HepG2 (cell line): ENCODE measurements at regions not wholly inside any gene's neighbourhood (a gene's known extent, or its start where the extent isn't known, plus 50 kb on each side); places are given as distances from the start of the nearest gene placed in this dataset.
A peak's percentile ranks its signal among the peaks of the same experiment; 100 is the strongest.
"Not testable (repeated sequence)": the region's sequence is repeated elsewhere in the genome, so short reads cannot be mapped to it uniquely, and the experiment has no call there.

Experiments
- ATAC-seq: fragments of 200-7000 bp; cut with Tn5 transposase; 3 replicates; pipeline ENCODE4 v1.9.1; 2020; ENCODE audit warnings: mild to moderate bottlenecking, moderate library complexity
- BruUV-seq: library from RNA; stranded (reverse); fragments of 400-500 nt; replicated peaks from 2 replicates; lab custom pipeline; 2021; lab: Mats Ljungman, UMichigan
- CTCF ChIA-PET: fragments of 300-600 bp; formaldehyde crosslinking; extraction: SDS; loops from one replicate; lab custom pipeline; 2021; ENCODE audit warnings: low total read pairs, inconsistent platforms, low intra/inter-chr PET ratio; lab: Yijun Ruan, JAX
- POLR2A ChIA-PET: fragments of 350-600 bp; sonication (Branson Sonifier 250); formaldehyde crosslinking; loops from one replicate; lab custom pipeline; 2020; ENCODE audit warnings: antibody characterized with exemption, inconsistent platforms; lab: Yijun Ruan, JAX
- DNase-seq: peaks from one replicate; pipeline ENCODE4 v3.0.0-alpha.2; 2015; ENCODE audit warnings: low spot score
- FAIRE-seq: peaks from 3 replicates; lab custom pipeline; 2011; peaks lifted over from hg19 to GRCh38; lab: Jason Lieb, UNC
- H2AFZ ChIP-seq: one replicate; pipeline ENCODE4 v1.6.1; 2011; ENCODE audit warnings: low read length, inconsistent platforms
- H3K27ac ChIP-seq: fragments of 300-600 bp; 3 replicates; pipeline ENCODE4 v1.8.0; 2011; ENCODE audit warnings: mixed run types, mild to moderate bottlenecking, mixed read lengths, low read length, inconsistent platforms; ENCODE audit not compliant: insufficient read depth; ENCODE audit errors: extremely low read length
- H3K27me3 ChIP-seq, 2 experiments: fragments of 200-600 bp in 1 of 2; 2 replicates in 1 of 2; 3 replicates in 1 of 2; pipeline versions ENCODE4 v1.6.0 to v1.8.0; 2011; ENCODE audit warnings: low read length in 2 of 2, mild to moderate bottlenecking in 2 of 2, moderate library complexity in 2 of 2, inconsistent platforms in 1 of 2; ENCODE audit not compliant: insufficient read depth in 2 of 2, control insufficient read depth in 1 of 2
- H3K36me3 ChIP-seq, 2 experiments: fragments of 200-600 bp in 1 of 2; replicated peaks in 1 of 2; 2 replicates in 1 of 2; 3 replicates in 1 of 2; pipeline versions ENCODE4 v1.5.1 to v1.8.0; 2011; ENCODE audit warnings: low read length in 2 of 2, inconsistent platforms in 1 of 2; ENCODE audit not compliant: insufficient read depth in 2 of 2, control insufficient read depth in 1 of 2
- H3K4me1 ChIP-seq: 2 replicates; pipeline ENCODE4 v1.5.1; 2012; ENCODE audit warnings: low read length, inconsistent platforms; ENCODE audit not compliant: insufficient read depth
- H3K4me2 ChIP-seq: 2 replicates; pipeline ENCODE4 v1.6.0; 2011; ENCODE audit warnings: low read depth, low read length, inconsistent platforms
- H3K4me3 ChIP-seq, 3 experiments: fragments of 200-600 bp in 1 of 3; sonication (generic), shearing (Covaris generic) in 1 of 3; replicated peaks in 1 of 3; 2 replicates each; pipeline ENCODE4 v1.5.1; 2011 to 2016; ENCODE audit warnings: low read length in 3 of 3, inconsistent platforms in 2 of 3, low read depth in 2 of 3, mild to moderate bottlenecking in 2 of 3, control low read depth in 1 of 3, mixed read lengths in 1 of 3; ENCODE audit not compliant: insufficient read depth in 1 of 3
- H3K79me2 ChIP-seq: one replicate; pipeline ENCODE4 v1.6.1; 2011; ENCODE audit warnings: low read length, inconsistent platforms; ENCODE audit not compliant: insufficient read depth
- H3K9ac ChIP-seq: 2 replicates; pipeline ENCODE4 v1.6.0; 2011; ENCODE audit warnings: mild to moderate bottlenecking, low read depth, low read length, inconsistent platforms; ENCODE audit not compliant: insufficient read depth
- H3K9me3 ChIP-seq: 2 replicates; pipeline ENCODE4 v1.5.1; 2012; ENCODE audit warnings: mild to moderate bottlenecking, low read length
- H4K20me1 ChIP-seq: 2 replicates; pipeline ENCODE4 v1.6.0; 2011; ENCODE audit warnings: inconsistent platforms, mild to moderate bottlenecking, low read length, moderate library complexity; ENCODE audit not compliant: insufficient read depth
- WGBS: methylation state at CpG from one replicate; pipeline ENCODE4 v1.1.6; 2017; ENCODE audit warnings: low lambda C conversion rate; 5-methylcytosine and 5-hydroxymethylcytosine counted together
- in situ Hi-C: cut with HindIII; loops from 2 replicates; pipeline ENCODE4 v1.10.0; 2017; ENCODE audit warnings: low pct_unique_long_range_greater_than_20kb; ENCODE audit not compliant: extremely low pct_ligation_motif_present
- intact Hi-C: fragments of 100-400 bp; cut with micrococcal nuclease; formaldehyde crosslinking; loops from one replicate; pipeline ENCODE4 v1.10.0; 2022; ENCODE audit not compliant: unreplicated experiment

DNA sequence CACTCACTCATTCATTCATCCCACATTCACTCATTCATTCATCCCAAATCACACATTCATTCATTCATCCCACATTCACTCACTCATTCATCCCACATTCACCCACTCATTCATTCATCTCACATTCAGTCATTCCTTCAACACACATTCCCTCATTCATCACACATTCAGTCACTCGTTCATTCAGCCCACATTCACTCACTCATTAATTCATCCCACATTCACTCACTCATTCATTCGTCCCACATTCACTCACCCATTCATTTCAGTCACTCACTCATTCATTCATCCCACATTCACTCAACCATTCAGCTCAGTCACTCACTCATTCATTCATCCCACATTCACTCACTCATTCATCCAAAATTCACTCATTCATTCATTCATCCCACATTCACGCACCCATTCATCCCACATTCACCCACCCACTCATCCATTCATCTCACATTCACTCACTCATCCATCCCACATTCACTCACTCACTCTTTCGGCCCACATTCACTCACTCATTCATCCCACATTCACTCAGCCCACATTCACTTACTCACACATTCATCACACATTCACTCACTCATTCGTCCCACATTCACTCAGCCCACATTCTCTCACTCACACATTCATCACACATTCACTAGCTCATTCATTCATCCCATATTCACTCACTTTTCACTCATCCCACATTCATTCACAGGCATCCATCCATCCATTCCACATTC lies 5469.9 kb upstream of the TPTE start:
- intact Hi-C loops, H3K79me2 ChIP-seq, POLR2A ChIA-PET, H3K4me3 ChIP-seq, H3K4me2 ChIP-seq, H3K27ac ChIP-seq, H4K20me1 ChIP-seq, H3K27me3 ChIP-seq, H3K9ac ChIP-seq, H3K4me1 ChIP-seq, DNase-seq, ATAC-seq, FAIRE-seq, H2AFZ ChIP-seq, CTCF ChIA-PET, BruUV-seq, H3K36me3 ChIP-seq, in situ Hi-C loops, H3K9me3 ChIP-seq: not testable (repeated sequence)
- no CpG with 5 or more reads among the region's 5 CpGs for WGBS

DNA sequence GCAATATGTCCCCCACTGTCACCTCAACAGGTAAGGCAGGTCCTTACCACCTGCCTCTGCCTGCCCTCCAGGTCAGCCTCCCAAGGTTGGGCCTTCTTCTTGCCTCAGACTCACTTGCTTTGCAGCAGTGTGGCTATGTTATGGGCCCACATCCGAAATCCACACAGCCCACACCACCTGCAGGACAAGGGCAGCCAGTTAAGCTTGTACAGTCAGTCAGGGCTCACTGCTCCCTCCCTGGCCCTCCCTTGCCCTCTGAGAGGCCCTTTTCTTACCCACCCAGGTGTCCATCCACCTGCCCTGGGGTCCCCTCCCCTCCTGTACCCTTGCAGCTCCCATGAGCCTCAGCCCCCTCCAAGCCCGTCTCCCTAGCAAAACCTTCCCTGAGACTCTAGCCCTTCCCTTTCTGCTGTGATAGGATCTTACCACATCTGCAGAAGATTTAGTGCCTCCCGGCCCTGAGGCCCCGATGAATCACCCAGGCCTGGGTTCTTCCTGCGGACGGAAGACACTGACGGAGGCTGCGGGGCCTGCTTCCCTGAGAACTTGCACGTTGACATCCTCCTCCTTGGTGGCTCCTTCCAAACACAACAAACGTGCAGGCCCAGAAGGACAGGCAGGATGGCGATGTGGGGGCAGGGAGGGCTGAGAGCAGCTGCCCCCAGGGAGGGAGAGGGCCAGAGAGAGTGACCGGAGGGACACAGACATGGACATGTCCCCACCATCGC lies 5466.2 kb upstream of the TPTE start:
- H3K4me2 ChIP-seq, H3K36me3 ChIP-seq, DNase-seq, ATAC-seq, H2AFZ ChIP-seq, CTCF ChIA-PET, H4K20me1 ChIP-seq, FAIRE-seq, in situ Hi-C loops, POLR2A ChIA-PET, H3K4me3 ChIP-seq, H3K79me2 ChIP-seq, H3K27me3 ChIP-seq, H3K9me3 ChIP-seq, H3K4me1 ChIP-seq, H3K9ac ChIP-seq, H3K27ac ChIP-seq, BruUV-seq, intact Hi-C loops: not testable (repeated sequence)
- WGBS: no CpG with 5 or more reads among the region's 13 CpGs

DNA sequence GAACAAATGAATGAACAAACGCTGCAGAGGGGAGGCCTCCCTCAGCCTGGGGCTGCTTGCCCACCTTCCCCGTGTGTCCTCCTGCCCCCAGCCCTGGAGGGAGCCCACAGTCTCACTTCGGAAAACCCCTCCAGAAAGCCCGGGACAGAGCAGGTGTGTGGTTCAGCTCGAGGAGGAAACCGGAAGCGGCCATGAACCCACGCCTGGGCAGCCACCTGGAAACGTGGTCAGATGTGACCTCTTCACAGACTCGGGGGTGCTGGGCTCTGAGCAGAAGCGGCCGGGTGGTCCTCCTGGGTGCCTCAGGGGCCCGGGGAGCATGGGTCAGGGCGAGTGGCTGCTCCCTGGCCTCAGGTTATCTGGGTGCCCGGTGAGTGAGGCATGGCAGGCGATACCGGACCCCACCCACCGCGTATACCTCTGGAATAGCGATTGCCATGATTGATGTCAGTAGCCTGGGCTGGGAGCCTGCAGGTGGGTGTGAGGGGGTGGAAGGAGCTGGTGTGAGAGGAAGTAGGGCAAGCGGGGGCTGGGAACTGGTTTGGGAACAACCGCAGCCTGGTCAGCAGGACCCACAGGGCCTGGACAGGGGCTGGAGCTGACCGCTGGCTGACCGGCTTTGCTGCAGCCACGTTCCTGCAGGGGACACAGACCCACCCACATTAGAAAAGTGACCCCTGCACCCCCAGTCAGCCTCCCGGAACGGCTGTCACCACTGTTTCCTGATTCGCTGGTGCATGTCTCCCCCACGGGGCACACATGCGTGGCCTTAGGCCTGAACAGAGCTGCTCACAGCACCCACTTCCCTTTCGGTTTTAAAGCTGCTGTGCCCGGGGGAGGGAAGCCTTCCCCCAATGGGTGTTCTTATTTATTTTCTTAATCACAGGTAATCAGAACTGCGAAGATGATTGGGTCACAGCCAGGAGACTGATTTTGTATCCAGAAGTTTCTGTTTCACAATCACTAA lies 5465.1 kb upstream of the TPTE start:
- no CpG with 5 or more reads among the region's 33 CpGs for WGBS
- H3K9me3 ChIP-seq, H3K4me1 ChIP-seq, DNase-seq, ATAC-seq, H3K79me2 ChIP-seq, H3K4me2 ChIP-seq, H2AFZ ChIP-seq, intact Hi-C loops, H3K4me3 ChIP-seq, FAIRE-seq, H4K20me1 ChIP-seq, CTCF ChIA-PET, H3K36me3 ChIP-seq, H3K27ac ChIP-seq, POLR2A ChIA-PET, in situ Hi-C loops, H3K9ac ChIP-seq, BruUV-seq, H3K27me3 ChIP-seq: not testable (repeated sequence)

DNA sequence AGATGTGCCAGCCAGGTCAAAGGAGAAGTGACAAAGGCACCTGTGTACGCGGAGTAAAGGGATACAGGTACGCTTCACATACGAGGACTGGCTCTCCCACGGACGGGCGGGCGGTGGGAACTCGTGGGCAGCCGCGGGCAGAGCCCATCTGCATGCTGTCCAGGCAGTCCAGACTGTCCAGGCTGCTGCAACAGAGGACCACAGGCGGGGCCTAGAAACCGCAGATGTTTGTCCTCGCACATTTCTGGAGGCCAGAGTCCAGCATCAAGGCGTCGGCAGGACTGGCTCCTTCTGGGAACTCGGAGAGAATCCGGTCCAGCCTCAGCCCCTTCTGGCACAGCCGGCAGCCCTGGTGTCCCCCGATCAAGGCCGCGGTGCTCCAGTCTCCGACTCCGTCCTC lies 5464.3 kb upstream of the TPTE start:
- H3K4me2 ChIP-seq, intact Hi-C loops, H3K9ac ChIP-seq, H3K4me3 ChIP-seq, H3K27me3 ChIP-seq, H4K20me1 ChIP-seq, BruUV-seq, DNase-seq, in situ Hi-C loops, FAIRE-seq, CTCF ChIA-PET, H3K36me3 ChIP-seq, POLR2A ChIA-PET, H3K27ac ChIP-seq, H3K4me1 ChIP-seq, H3K79me2 ChIP-seq, H2AFZ ChIP-seq, H3K9me3 ChIP-seq: not testable (repeated sequence)
- peak; percentile 38; the same call in 1 of the 3 replicates for ATAC-seq
- no CpG with 5 or more reads among the region's 24 CpGs for WGBS
